TTC549 (cell line): ENCODE measurements at regions not wholly inside any gene's neighbourhood (a gene's known extent, or its start where the extent isn't known, plus 50 kb on each side); places are given as distances from the start of the nearest gene placed in this dataset.

ENCODE experiments used
- FAIRE-seq: peaks from 2 replicates; lab custom pipeline; 2012; peaks lifted over from hg19 to GRCh38; lab: Jason Lieb, UNC

- no peak for FAIRE-seq
Measured at GRCh38 chr15:31831596-31831995, 198.7 kb upstream of the CHRNA7 start.

- no peak for FAIRE-seq
Measured at GRCh38 chr15:31834654-31835053, 195.7 kb upstream of the CHRNA7 start.

- no peak for FAIRE-seq
Measured at GRCh38 chr15:31839388-31839787, 190.9 kb upstream of the CHRNA7 start.

GRCh38 chr15:31840849-31841476 lies 189.4 kb upstream of the CHRNA7 start:
- FAIRE-seq: no peak

- no peak for FAIRE-seq
Measured at GRCh38 chr15:31842532-31843195, 187.7 kb upstream of the CHRNA7 start.

GRCh38 chr15:31843426-31844055 lies 186.8 kb upstream of the CHRNA7 start:
- FAIRE-seq: no peak

- no peak for FAIRE-seq
Measured at GRCh38 chr15:31845791-31846190, 184.5 kb upstream of the CHRNA7 start.

- no peak for FAIRE-seq
Measured at GRCh38 chr15:31847961-31848360, 182.4 kb upstream of the CHRNA7 start.

- no peak for FAIRE-seq
Measured at GRCh38 chr15:31848621-31849020, 181.7 kb upstream of the CHRNA7 start.

- FAIRE-seq: no peak
Measured at GRCh38 chr15:31852933-31853799, 177.1 kb upstream of the CHRNA7 start.

- no peak for FAIRE-seq
Measured at GRCh38 chr15:31856581-31856980, 173.7 kb upstream of the CHRNA7 start.

- no peak for FAIRE-seq
Measured at GRCh38 chr15:31857194-31857593, 173.1 kb upstream of the CHRNA7 start.

- no peak for FAIRE-seq
Measured at GRCh38 chr15:31858026-31858425, 172.3 kb upstream of the CHRNA7 start.

GRCh38 chr15:31866248-31866647 lies 164.1 kb upstream of the CHRNA7 start:
- FAIRE-seq: no peak

GRCh38 chr15:31867536-31868442 lies 162.5 kb upstream of the CHRNA7 start:
- FAIRE-seq: no peak

GRCh38 chr15:31869686-31870307 lies 160.5 kb upstream of the CHRNA7 start:
- no peak for FAIRE-seq

- no peak for FAIRE-seq
Measured at GRCh38 chr15:31870328-31871165, 159.8 kb upstream of the CHRNA7 start, which contains the start of gene OTUD7A. Gene OTUD7A (minus strand): TSS chr15:31870673.

- FAIRE-seq: no peak
Measured at GRCh38 chr15:31871166-31871886, 159.0 kb upstream of the CHRNA7 start.

GRCh38 chr15:31871887-31872281 lies 158.4 kb upstream of the CHRNA7 start:
- FAIRE-seq: no peak

GRCh38 chr15:31887246-31887645 lies 143.1 kb upstream of the CHRNA7 start:
- FAIRE-seq: no peak
